GM18517 (cell line): ENCODE measurements at regions not wholly inside any gene's neighbourhood (a gene's known extent, or its start where the extent isn't known, plus 50 kb on each side); places are given as distances from the start of the nearest gene placed in this dataset.

Source experiments
- ATAC-seq: cut with Tn5 transposase; IDR thresholded peaks from one replicate; pipeline ENCODE4 v1.9.1; 2021; ENCODE audit warnings: mild to moderate bottlenecking, moderate library complexity; ENCODE audit not compliant: unreplicated experiment

GRCh38 chr16:62256406-62256805 is 220.2 kb upstream of the CDH8 start:
- ATAC-seq: no peak

- no peak for ATAC-seq
Observed at GRCh38 chr16:62254847-62255246, 218.6 kb upstream of the CDH8 start.

GRCh38 chr16:62254372-62254771 is 218.1 kb upstream of the CDH8 start:
- ATAC-seq: no peak

DNA sequence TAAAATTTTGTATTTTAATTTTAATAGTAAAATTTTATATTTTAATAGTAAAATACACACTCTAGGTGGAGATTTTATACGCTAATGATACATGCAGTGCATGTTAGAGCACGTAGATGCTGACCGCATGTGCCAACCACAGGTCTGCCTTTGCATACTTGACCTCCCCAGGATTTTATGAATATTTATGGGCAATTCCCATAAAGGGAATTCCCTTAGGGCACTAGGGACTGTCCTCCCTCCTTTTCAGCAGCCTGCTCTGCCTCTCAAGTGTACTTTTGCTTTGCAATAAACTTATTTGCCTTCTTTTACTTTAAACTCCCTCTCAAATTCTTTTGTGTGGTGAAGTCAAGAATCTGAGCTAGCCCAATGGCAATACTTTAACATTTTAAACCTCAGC is 217.7 kb upstream of the CDH8 start:
- ATAC-seq: no peak

DNA sequence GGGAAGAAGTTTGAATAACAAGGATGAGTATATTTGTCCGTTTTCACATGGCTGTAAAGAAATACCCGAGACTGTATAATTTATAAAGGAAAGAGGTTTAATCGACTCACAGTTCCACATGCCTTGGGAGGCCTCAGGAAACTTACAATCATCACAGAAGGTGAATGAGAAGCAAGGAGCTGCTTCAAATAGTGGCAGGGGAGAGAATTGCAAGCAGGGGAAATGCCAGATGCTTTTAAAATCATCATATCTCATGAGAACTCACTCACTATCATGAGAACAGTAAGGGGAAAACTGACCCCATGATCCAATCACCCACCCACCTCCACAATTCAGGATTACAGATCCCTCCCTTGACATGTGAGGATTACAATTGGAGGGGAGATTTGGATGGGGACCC is 212.8 kb upstream of the CDH8 start:
- no peak for ATAC-seq

GRCh38 chr16:62240722-62241121 is 204.5 kb upstream of the CDH8 start:
- no peak for ATAC-seq

- peak; percentile 76 for ATAC-seq
Observed at GRCh38 chr16:62225675-62226074, 189.4 kb upstream of the CDH8 start.

GRCh38 chr16:62224646-62225209 is 188.5 kb upstream of the CDH8 start:
- no peak for ATAC-seq

GRCh38 chr16:62216837-62217236 is 180.6 kb upstream of the CDH8 start:
- ATAC-seq: no peak

DNA sequence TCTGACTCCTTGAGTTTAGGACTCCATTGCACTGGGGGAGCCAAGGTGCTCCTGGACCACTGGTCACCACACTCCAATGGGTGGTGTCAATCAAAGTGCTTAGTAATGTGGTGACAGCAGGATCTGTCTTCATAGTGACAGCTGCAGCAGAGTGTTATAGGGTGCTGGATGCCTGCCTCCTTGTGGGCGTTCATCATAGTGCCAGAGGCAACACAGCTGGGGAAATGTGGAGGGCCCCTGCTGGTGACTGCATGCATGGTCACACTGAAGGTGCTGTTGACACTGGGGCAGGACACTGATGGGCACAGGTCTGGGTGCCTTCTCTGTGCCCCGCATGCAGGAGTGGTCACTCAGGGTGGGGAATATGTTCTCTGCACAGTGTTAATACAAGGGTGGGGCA is 177.5 kb upstream of the CDH8 start:
- ATAC-seq: no peak

DNA sequence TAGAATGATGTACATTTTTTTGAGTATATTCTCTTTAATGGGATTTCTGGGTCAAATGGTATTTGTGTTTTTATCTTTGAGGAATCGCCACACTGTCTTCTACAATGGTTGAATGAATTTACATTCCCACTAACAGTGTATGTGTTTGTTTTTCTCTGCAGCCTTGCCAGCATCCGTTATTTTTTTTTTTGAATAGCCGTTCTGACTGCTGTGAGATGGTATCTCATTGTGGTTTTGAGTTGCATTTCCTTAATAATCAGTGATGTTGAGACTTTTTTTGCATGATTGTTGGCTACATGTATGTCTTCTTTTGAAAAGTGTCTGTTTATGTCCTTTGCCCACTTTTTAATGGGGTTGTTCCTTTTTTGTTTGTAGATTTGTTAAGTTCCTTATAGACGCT is 172.7 kb upstream of the CDH8 start:
- ATAC-seq: no peak

DNA sequence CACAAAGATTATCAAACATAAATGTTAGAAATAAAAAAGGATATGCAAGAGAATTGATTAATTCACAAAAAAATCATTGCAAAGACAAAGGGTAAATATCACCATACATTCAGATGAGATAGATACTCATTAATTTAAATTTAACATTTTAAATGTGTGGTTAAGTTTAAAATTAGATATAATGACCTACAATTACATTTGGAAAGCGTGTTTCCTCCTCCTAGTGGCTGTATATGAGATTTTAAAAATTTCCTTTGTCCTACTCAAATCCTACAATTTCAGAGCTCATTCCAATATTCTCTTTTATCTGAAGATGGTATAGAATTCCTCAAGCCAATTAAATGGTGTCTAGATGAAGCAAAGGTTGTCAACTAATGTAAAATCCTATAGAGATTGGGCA is 169.2 kb upstream of the CDH8 start:
- ATAC-seq: no peak

DNA sequence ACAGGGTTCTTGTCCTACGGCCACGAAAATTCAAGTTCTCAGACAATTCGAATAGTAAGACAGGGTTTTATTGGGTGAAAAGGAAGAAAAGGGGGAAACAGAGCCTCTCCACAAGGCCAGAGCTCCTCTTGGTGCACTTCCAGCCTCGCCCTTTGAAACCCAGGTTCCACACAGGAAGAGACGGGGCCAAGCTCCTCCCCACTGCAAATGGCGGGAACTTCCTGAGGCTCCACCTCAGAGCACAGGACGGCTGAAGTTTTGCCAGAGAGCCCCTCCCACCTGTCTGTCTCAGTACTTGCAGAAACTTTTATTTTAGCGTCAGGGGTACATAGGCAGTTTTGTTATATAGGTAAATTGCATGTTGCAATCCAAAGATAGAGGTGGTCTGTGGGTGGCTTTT is 165.7 kb upstream of the CDH8 start:
- no peak for ATAC-seq

GRCh38 chr16:62194828-62195227 is 158.6 kb upstream of the CDH8 start:
- ATAC-seq: no peak

DNA sequence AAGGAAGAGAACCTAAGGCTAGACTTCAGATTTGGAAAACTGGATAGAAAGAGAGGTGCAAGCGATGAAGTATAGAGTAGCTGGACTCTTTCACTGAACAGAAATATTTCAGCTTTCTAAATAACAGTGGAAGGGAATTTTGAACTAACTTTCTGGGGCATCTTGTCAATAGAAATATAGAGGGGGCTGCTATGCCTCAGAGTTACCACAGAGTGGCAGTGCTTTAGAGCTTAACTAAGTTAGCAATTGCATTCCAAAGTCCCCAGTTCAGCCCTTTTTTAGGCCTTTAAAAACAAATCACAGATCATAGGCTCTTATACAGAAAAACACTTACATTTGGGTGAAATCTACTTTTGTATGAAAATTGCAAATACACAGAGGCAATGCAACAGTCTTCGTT is 154.2 kb upstream of the CDH8 start:
- ATAC-seq: no peak

DNA sequence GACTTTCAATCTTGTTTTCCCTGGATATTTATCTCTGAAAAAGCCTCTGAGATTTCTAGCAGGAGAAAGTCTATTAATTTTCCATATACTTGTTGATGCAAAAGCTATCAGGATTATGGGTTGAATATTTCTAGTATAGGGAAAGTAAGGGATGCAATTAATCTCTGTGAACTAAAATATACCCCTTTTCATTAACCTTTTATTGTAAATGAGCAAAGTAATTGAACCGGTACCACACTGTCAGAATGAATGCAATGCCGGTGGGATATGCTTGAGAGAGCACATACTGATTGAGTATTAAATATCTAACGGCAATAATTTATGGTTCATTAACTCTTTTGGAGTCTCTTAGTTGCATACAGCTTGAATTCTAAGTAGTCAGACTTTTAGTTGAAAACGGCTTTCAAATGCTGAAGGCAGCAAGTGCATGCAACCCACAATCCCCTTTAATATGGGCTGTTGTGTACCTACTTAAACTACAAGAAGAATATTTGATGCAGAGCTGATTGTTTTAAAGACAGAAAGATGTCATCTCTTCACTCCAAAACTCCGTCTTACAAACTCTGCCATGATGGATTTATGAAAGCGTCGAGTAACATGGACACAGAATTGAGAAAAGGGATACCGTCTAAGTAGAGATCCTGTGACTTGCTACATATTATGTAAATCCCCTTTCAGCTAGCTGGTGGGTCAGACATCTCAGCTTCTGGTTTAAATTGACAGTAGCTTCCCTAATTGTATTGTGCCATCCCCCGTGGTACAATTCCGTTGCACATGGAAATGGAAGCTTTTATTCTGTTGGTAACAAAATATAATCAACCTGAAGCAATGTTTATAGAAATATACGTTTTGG is 141.3 kb upstream of the CDH8 start:
- ATAC-seq: no peak

- no peak for ATAC-seq
Observed at GRCh38 chr16:62170642-62171041, 134.4 kb upstream of the CDH8 start.

GRCh38 chr16:62167551-62167950 is 131.3 kb upstream of the CDH8 start:
- ATAC-seq: no peak

DNA sequence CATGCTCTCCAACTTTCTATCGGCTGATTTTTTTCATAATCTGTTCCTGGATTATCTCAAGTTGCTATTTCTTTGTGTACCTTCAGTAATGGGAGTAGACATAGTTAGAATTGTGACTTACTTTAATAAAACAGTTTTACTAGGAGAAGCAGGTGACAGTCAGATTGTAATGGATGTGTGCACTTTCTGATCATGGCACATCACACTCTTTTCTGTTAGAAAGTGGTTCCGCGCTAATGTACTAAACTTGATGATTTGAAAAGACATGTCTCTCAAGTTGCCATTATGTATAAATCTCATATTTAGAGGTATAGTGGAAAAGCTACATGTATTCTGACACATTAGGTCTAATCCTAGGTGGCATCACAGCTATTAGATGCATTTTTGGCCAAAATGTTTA is 121.3 kb upstream of the CDH8 start:
- no peak for ATAC-seq

- no peak for ATAC-seq
Observed at GRCh38 chr16:62156971-62157370, 120.7 kb upstream of the CDH8 start.

GRCh38 chr16:62149631-62150030 is 113.4 kb upstream of the CDH8 start:
- no peak for ATAC-seq

DNA sequence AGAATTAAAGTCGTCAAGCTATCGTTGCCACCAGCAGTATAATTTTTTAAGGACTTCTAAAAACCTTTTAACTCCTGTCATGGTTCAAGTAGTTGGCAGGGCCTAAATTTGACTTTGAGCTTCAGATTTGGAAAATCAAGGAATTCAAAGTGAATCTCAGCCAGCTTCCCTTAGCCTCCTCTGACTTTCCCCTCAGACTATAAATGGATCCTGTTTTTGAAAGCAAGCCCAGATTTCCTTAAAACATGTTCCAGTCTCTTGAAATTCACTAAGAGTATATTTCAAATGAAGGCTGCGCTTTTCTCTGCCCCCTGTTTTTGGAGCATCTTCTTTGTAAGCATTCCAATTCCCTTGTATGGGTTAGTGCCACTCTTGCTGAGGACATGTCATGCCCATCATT is 101.8 kb upstream of the CDH8 start:
- no peak for ATAC-seq

DNA sequence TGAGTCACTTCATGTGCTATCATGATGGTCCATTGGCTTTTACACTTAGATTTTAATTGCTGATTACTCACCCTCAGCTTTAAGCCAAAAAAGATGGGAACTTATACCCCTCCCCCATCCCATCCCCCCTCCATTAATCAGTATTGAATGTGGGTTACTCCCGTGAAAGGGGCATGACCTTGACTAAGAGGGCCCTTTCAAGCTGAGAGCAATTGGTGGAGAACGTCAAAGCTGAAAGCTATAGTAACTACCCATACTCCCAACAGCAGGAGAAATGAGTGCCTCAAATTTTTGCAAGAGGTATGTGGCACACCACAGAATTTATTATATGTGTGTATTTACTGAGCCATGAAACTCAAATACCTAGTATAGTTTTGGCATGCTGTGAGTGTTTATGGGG is 99.7 kb upstream of the CDH8 start:
- no peak for ATAC-seq
